ENCODE measurements at regions not wholly inside any gene's neighbourhood (a gene's known extent, or its start where the extent isn't known, plus 50 kb on each side); places are given as distances from the start of the nearest gene placed in this dataset.
"Not testable (repeated sequence)": the region's sequence is repeated elsewhere in the genome, so short reads cannot be mapped to it uniquely, and the experiment has no call there.

DNA sequence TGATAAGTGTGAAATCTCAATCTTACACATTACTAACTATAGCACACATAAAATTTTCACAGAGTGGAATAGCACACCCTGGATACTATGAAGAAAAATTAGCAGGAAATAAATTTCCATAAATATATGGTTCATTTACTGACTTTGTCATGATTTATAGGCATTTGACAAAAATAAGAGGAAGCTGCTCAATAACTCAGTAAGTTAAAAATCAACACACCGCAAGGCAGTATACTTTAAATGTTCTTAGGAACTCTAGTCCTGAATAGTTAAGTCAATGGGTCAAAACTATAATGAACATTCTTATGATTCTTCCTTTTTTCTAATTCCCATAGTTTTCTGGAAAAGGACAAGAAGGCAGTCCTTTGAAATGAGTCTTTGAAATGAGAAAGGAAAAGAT is 1557.8 kb upstream of the RAG2 start:
- no peak for DNase-seq (ENCODE audit: low read depth)

DNA sequence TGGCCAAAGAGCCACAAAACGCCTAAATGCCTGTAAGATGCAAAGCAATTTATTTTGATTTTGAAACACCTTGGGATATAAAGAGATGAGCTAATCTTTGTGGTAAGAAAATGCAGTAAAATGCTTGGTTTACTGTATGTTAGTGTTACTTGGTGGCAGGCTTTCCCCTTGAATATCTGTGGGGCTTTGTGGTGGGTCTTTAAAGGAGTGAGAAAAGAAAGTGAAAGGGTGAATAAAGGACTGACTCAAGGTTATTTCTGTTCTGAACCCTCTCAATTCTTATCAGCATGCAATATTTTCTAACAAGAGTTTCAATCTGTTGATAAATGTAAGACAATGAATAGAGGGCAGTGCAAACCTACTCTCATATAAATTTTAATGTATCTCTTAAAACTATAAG is 1555.9 kb upstream of the RAG2 start:
- no peak for DNase-seq (ENCODE audit: low read depth)

DNA sequence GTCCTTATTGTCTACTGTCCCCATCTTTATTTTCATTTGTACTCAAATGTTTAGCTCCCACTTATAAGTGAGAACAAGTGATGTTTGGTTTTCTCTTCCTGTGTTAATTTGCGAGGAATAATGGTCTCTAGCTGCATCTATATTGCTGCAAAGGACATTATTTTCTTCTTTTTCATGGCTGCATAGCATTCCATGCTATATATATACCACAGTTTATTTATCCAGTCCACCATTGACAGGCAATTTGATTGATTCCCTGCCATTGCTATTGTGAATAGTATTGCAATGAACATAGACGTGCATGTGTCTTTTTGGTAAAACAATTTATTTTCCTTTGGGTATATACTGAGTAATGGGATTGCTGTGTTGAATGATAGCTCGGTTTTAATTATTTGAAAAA is 1545.8 kb upstream of the RAG2 start:
- no peak for DNase-seq (ENCODE audit: low read depth)

DNA sequence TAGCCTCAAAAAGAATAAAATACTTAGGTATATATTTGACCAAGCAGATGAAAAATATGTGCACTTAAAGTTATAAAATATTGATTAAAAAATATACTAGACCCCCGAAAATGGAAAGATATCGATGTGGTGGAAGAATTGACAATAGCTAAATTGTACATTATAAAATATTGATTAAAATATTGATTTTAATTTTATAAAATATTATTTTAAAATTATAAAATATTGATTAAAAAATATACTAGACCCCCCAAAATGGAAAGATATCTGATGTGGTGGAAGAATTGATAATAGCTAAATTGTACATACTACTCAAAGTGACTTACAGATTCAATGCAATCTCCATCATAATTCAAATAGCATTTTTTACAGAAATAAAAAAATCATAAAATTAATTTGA is 1540.9 kb upstream of the RAG2 start:
- no peak for DNase-seq (ENCODE audit: low read depth)

DNA sequence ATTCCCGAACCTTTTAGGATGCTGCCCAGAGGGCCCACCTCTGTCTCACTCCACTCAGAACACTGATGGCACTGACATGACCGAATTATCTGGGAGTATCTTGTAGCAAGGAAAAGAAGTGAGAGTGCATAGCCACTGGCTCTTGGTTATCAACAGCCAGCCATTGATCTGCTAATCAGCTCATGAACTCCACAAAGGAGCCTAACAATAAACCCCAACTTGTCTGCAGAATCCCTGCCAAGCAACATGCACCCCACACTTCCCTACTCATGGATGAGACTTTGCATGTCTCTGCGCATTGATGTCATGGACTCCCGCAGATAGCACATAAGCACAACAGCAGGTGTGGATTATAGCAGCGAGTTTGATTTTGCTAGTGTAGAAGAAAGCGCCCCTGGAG is 1538.9 kb upstream of the RAG2 start:
- no peak for DNase-seq (ENCODE audit: low read depth)

DNA sequence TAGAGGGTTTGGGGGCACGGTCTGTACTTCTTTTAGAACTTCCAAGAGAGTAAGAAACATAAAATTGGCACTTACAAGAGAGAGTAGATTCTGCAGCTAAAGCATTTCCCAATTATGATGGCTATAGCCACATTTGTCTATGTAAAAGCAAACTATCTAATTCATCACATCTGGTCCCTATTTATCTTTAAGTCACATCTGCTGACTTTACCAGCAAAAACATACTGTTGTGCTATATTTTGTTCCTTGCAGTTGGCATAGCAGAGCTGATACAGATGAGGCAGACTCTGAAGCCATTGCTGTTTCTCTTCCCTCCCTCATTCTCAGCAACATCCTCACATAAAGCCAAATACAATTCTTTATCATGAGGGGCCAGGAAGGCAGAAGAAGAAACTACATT is 1533.5 kb upstream of the RAG2 start:
- no peak for DNase-seq (ENCODE audit: low read depth)

DNA sequence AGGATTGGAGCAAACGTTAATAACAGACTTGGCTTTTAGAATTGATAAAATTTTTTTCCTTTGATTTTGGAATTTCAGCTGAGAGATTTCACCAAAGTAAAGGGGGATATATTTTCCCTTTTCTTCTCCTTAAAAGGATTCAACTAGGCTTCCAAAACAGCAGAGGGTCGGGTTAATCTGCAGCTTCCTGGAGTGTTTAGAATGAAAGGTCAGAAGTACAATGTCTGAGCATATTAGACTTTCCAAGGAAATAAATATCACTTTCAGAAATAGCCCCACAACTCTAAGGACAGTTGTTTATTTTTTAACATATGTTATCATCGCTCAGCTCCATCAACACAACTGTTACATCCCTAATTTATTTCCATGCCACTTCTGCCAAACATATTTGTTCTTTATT is 1532.9 kb upstream of the RAG2 start:
- no peak for DNase-seq (ENCODE audit: low read depth)

DNA sequence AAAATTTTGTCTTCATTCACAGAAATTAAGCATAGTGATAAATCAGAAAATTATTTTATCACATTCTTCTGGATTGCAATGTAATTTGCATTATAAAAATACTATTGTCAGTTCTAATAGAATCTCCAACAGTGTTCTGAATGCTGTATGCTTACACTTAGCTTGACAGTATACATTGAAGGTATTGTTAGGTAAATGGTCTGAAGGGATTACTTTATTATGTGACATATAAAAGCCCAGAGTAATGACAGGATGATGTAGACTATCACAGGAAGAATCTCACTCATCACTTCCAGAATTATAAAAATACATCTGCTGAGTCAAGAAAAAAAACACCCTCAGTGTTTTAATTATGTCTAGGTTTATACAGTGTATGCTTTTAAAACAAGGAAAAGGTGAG is 1532.5 kb upstream of the RAG2 start:
- no peak for DNase-seq (ENCODE audit: low read depth)

DNA sequence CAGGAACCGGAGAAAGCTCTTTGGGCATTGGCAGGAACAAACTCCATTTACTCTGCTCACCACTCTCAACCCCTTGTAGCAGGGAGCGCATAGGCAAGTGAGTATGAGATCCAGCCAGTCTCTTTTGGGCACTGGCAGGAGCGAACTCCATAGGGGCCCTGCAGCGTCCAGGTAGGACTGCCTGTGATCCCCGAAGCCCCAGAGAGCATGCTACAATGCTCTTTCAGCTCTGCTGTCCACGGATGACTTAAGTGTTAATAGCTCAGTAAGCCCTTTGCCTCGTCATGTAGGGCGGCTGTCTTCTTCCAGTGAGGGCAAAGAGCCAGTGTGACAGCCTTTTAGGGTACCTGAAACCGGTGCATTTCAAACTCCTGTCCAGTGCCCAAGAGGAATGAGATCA is 1525.6 kb upstream of the RAG2 start:
- no peak for DNase-seq (ENCODE audit: low read depth)

DNA sequence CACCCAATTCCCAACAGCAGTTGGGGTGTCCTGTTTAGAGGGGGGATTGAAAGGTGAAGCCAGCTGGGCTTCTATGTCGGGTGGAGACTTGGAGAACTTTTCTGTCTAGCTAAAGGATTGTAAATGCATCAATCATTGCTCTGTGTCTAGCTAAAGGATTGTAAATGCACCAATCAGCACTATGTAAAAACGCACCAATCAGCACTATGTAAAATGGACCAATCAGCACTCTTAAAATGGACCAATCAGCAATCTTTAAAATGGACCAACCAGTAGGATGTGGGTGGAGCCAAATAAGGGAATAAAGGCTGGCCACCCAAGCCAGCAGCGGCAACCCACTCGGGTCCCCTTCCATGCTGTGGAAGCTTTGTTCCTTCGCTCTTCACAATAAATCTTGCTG is 1518.6 kb upstream of the RAG2 start:
- not testable (repeated sequence) for DNase-seq (ENCODE audit: low read depth)

DNA sequence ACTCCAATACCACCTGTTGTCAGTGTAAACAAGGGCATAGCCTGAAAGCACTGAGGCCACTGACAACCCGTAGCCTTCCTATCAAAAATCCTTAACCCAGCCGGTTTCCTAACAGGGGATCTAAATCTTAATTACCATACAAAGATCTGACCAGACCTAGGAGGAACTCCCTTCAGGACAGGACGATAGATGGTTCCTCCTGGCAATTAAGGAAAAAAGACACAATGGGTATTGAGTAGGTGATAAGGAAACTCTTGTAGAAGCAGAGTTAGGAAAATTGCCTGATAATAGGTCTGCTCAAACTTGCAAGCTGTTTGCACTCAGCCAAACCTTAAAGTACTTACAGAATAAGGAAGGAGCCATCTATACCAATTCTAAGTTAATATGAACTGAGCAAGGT is 1517.3 kb upstream of the RAG2 start:
- not testable (repeated sequence) for DNase-seq (ENCODE audit: low read depth)

DNA sequence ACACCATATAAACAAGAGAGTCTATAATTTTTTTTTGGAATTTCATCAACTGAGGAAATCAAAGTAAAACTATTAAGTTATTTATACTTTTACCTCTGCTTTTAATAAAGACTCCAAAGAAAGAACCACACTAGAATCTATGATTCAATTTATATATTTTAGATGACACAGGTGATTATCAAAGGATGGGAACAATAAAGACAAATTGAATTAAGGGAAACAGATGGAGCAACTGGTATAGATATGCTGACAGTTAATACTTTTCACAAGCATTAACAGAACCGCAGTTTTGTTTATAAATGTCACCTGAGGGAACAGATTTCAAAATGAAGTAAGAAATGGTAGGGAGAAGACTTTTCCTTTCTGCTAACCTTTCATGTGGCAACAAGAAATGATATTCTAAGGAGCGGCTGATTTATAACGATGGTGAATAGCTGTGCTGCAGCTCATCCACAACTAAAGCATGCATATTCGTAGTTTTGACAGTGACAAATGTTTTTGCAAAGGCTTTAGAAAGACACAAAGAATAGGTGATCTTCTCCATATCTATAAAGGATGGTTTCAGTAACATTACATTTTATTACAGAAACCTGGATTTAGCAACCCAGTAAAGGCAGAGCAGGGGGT is 1502.9 kb upstream of the RAG2 start:
- no peak for DNase-seq (ENCODE audit: low read depth)

DNA sequence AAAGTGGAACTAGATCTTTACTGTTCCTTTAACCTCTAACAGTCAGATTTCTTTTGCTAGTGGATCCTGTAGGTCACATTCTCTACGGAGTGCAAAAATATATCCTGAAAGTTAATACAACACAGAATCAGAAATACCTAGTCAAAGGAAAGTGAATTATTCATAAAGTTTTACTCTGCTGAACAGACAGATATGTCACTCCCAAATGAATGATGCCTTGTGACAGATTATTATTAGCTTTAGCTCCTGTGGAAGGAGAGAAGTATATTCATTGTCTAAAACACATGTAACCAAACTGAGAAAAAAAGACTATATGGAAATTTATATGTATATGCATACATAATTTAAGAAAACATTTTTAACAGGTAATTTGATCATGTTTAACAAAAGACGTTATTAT is 1497.2 kb upstream of the RAG2 start:
- DNase-seq (ENCODE audit: low read depth): no peak

DNA sequence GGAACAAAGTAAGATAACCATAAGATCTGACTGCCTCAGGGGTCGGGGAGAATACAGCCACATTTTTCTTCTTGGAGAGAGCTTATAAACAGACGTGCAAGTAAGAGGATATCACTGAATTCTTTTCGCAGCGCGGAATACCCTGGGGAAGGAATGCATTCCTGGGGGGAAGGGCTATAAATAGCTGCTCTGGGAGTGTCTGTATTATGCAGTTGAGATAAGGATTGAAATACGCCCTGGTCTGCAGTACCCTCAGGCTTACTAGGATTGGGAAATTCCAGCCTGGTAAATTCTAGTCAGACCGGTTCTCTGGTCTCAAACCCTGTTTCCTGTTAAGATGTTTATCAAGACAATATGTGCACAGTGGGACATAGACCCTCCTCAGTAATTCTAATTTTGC is 1491.7 kb upstream of the RAG2 start:
- DNase-seq (ENCODE audit: low read depth): no peak

DNA sequence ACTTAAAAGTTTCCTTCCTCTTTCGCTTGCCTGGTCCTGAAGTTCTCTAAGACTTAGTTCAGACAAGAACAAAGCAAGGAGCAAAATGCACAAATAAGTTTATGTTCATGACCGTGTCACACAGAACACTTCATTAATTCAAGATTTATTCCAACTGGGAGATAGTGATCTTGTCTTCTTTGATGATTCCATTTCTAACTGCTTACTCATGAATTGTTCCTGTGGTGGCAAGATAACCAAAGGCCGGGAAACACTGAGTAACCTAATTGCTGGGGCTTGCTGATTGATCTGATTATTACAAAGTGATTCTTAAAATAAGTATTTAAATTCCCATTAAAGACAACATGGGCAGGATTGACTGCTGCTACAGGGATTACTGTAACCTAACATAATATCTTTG is 1462.9 kb upstream of the RAG2 start:
- DNase-seq (ENCODE audit: low read depth): no peak

DNA sequence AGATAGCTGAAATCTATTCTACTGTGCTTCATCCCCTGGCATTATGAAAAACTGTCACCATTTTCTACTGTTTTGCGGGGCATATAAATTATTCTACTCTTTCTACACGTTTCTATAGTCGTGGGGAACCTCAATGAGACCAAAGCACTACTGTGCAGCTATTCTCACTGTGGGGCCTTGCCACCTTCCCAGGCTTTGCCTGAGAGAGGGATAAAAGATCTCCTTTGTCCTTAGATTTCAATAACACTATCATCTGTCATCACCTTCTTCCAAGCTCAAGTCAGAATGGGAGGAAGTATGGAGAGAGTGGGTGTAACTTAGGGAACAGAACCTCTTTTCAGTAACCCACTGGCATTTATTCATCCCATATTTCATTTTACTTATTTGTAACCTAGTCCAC is 1462.1 kb upstream of the RAG2 start:
- DNase-seq (ENCODE audit: low read depth): no peak

DNA sequence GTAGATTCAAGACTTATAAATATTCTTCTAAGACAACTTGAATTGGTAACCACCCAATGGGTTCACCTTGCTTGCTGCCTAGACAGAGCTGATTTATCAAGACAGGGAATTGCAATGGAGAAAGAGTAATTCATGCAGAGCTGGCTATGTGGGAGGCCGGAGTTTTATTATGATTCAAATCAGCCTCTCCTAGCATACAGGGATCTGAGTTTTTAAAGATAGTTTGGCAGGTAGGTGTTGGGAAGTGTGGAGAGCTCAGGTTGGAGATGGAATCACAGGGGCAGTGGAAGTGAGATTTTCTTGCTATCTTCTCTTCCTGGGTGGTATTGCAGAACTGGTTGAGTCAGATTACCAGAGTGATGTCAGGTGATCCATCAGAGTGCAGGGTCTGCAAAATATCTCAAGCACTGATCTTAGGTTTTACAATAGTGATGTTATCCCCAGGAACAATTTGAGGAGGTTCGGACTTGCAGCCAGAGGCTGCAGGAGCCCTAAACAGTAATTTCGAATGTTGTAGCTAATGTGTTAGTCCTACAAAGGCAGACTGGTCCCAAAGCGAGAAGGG is 1448.6 kb upstream of the RAG2 start:
- DNase-seq (ENCODE audit: low read depth): no peak

DNA sequence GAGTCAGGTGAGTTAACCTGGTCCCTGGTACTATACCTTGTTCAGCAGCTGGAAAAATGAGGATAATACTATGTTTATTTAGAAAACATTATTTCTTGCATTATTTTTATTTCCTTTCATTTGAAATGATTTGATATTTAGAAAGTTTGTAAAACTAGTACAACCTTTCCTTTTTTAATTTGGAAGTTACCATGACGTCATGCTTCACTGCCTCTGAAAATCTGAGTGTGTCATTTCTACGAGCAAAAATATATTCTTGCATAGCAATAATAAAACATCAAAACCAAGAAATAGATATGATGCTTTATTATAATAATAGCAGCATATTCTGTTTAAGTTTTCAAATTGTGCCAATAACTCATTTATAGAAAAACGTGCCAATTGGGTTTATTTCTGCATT is 1445.0 kb upstream of the RAG2 start:
- DNase-seq (ENCODE audit: low read depth): no peak

DNA sequence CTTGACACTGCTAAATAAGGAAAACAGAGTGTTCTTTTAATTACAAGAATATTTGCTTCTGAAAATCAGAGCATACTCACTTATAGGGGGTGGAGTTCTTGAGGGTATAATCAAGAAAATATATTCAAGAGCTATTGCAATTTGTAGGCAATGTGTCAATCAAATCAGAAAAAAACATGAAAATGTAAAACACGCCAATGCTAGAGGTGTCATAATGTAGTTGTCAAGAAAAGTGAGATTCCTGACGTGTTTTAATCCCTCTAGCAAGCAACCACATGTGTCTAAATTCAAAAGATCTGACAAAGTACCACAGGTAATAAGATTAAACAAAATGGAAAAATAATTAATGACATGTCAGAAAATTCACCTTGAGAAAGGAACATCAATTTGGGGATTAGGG is 1440.7 kb upstream of the RAG2 start:
- DNase-seq (ENCODE audit: low read depth): no peak

DNA sequence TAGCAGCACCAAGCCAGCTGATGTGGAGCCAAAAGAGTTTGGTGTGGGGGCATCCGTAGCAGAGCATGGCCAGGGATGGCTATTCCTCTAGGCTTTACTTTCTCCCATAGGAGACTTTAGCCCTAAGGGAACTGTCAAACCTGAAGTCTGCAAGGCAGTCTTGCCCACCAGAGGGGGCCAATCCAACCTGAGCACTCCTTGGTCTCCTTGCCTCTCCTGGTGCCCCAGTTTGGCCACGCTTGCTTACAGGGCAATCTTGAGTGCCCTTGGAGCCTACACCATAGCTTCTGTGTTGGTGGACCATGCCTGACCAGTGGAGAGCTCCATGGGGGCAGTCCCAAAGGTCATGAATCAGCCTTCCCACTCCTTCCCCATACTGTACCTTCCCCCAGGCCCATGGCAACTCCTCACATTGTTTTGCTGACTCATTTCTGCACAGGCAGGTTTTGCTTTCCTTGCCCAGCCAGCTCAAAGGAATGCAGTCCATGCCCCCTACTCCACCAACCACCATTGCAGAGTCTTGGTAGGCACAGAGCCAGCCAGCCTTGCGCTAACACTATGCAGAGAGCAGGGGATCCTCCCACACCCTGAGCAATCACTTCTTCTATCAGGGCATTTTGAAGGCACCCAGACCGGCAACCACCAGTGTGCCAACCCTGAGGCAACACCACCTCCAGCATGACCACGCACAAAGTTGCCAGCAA is 1421.2 kb upstream of the RAG2 start:
- no peak for DNase-seq (ENCODE audit: low read depth)

DNA sequence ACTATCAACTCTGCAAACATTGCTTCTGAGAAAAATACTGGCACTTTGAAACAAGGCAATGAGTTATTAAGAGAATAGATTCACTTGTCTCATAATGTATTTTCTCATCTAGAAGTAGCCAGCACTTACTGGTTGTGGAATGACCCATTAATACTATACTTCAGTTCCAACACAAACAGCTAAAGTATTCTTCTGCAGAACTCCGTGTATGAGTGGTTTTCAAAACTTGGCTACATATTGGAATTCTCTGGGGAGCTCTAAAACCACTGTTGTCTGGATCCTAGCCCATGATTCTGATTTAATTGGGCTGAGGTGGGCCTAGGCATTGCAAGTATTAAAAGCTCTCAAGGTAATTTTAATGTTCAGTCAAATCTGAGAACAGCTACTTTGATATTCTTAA is 1416.4 kb upstream of the RAG2 start:
- DNase-seq (ENCODE audit: low read depth): no peak

DNA sequence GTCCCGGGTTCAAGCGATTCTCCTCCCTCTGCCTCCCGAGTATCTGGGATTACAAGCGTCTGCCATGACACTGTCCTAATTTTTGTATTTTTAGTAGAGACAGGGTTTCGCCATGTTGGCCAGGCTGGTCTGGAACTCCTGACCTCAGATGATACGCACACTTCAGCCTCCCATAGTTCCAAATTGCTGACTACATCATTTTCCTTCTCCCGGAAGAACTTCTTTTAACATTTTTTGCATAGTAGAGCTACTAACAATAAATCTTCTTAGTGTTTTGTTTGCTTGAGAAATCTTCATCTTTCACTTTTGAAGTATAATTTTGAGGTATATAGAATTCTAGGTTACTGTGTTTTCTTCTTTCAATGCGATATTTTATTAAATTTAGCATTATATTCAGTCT is 1415.1 kb upstream of the RAG2 start:
- no peak for DNase-seq (ENCODE audit: low read depth)

DNA sequence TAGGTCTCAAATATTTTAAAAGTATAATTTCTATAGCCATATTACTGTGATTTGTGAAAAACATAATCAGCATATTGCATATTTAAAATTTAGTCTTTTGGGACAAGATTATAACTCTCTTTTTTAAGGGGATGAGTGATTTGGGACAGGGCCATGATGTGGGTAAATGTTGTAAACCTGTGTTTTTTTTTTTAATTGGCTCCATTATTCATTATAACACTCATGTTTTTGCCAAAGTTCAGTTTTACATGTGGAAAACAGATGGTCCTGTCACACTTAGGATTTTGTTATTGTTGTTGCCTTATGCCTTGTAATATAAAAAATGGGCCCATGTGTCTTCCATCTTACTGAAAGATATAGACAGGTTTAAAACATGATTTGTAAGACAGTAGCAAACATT is 1413.5 kb upstream of the RAG2 start:
- DNase-seq (ENCODE audit: low read depth): no peak

DNA sequence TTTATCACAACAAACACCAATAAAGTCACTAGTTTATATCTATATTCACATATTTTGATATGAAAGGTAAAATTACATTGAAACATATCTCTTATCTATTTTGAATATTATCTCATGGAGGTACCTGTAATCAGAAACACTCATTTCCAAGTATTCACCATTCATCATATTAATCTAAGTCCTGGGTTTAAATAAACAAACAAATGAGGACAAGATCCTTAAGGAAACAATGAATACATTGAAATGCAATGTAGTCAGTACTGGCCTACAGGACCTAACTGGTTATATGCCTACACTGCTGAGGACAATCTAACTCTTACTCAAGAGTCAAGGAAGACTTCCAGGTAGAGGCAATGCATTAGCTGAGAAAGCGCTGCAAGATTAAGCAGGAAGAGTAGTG is 1411.9 kb upstream of the RAG2 start:
- no peak for DNase-seq (ENCODE audit: low read depth)

Data from GM04504 (cell line).